ENCODE measurements at regions not wholly inside any gene's neighbourhood (a gene's known extent, or its start where the extent isn't known, plus 50 kb on each side); places are given as distances from the start of the nearest gene placed in this dataset.

GRCh38 chr14:101235335-101236103, 325.8 kb upstream of the DIO3 start (continued):
- TF ChIP-seq MLXIP (CRISPR knock-in tag; IDR thresholded peaks at IDR 0.05; ENCODE audit: borderline replicate concordance) = no peak
- TF ChIP-seq ZFAT (CRISPR knock-in tag; conservative IDR thresholded peaks at IDR 0.05) = no peak
- TF ChIP-seq ZXDC (CRISPR knock-in tag; IDR thresholded peaks at IDR 0.05) = no peak
- no peak for TF ChIP-seq ZNF160 (CRISPR knock-in tag; IDR thresholded peaks at IDR 0.05)
- TF ChIP-seq CHD2 (IDR thresholded peaks at IDR 0.05; ENCODE audit: low read depth, low read length) = no peak
- no peak for TF ChIP-seq PPARG (CRISPR knock-in tag; conservative IDR thresholded peaks at IDR 0.05)
- no peak for TF ChIP-seq ZKSCAN1 (IDR thresholded peaks at IDR 0.05; ENCODE audit: low read length)
- no peak for TF ChIP-seq TIGD3 (CRISPR knock-in tag; IDR thresholded peaks at IDR 0.05; ENCODE audit: borderline replicate concordance)
- no peak for TF ChIP-seq LRRFIP1 (CRISPR knock-in tag; conservative IDR thresholded peaks at IDR 0.05)
- TF ChIP-seq TMF1 (CRISPR knock-in tag; IDR thresholded peaks at IDR 0.05; ENCODE audit: low read depth) = no peak
- no peak for TF ChIP-seq SALL2 (CRISPR knock-in tag; IDR thresholded peaks at IDR 0.05)
- TF ChIP-seq MTA3 (CRISPR knock-in tag; IDR thresholded peaks at IDR 0.05) = no peak
- no peak for TF ChIP-seq MXI1 (IDR thresholded peaks at IDR 0.05; ENCODE audit: borderline replicate concordance, low read depth, low read length)
- no peak for TF ChIP-seq ZBTB14 (CRISPR knock-in tag; IDR thresholded peaks at IDR 0.05)
- TF ChIP-seq CEBPB (IDR thresholded peaks at IDR 0.05; ENCODE audit: borderline replicate concordance, low read depth, low read length) = no peak
- no peak for TF ChIP-seq KMT2A (CRISPR knock-in tag; IDR thresholded peaks at IDR 0.05)
- TF ChIP-seq ZNF589 (CRISPR knock-in tag; conservative IDR thresholded peaks at IDR 0.05) = no peak
- TF ChIP-seq MTERF4 (CRISPR knock-in tag; IDR thresholded peaks at IDR 0.05) = no peak; the same call in 1 of the 2 replicates
